HUES48 (cell line): ENCODE measurements at regions not wholly inside any gene's neighbourhood (a gene's known extent, or its start where the extent isn't known, plus 50 kb on each side); places are given as distances from the start of the nearest gene placed in this dataset.
"Not testable (repeated sequence)": the region's sequence is repeated elsewhere in the genome, so short reads cannot be mapped to it uniquely, and the experiment has no call there.

ENCODE experiments used
- H3K27ac ChIP-seq: one replicate; pipeline ENCODE4 v1.7.0; 2013; ENCODE audit warnings: low read depth, low read length, inconsistent platforms
- H3K27me3 ChIP-seq: 2 replicates; pipeline ENCODE4 v1.6.1; 2013; ENCODE audit warnings: mild to moderate bottlenecking, low read length; ENCODE audit not compliant: control insufficient read depth, insufficient read depth
- H3K36me3 ChIP-seq: 2 replicates; pipeline ENCODE4 v1.6.1; 2013; ENCODE audit warnings: low read length; ENCODE audit not compliant: control insufficient read depth, insufficient read depth
- H3K4me1 ChIP-seq: 2 replicates; pipeline ENCODE4 v1.6.1; 2013; ENCODE audit warnings: mild to moderate bottlenecking, low read length; ENCODE audit not compliant: control insufficient read depth, insufficient read depth
- H3K4me3 ChIP-seq: 2 replicates; pipeline ENCODE4 v1.5.1; 2013; ENCODE audit warnings: mild to moderate bottlenecking, low read depth, low read length
- H3K9ac ChIP-seq: 2 replicates; pipeline ENCODE4 v1.6.1; 2013; ENCODE audit warnings: mild to moderate bottlenecking, low read depth, low read length, moderate library complexity
- H3K9me3 ChIP-seq: 2 replicates; pipeline ENCODE4 v1.6.1; 2013; ENCODE audit warnings: low read length; ENCODE audit not compliant: control insufficient read depth, insufficient read depth

GRCh38 chr6:26230351-26230750, 134.6 kb upstream of the BTN3A2 start:
- Histone ChIP-seq H3K36me3 (no peaks in the 10 kb centered on the region), H3K4me3 (no peak overlapping the region), H3K27ac (no peak overlapping the region)

GRCh38 chr6:26231006-26231587, 133.9 kb upstream of the BTN3A2 start:
- no peaks in the 10 kb centered on the region for H3K9me3 ChIP-seq
- H3K36me3 ChIP-seq = no peaks in the 10 kb centered on the region
- H3K27me3 ChIP-seq = no peaks in the 10 kb centered on the region
- H3K27ac ChIP-seq = no peak overlapping the region
- no peak overlapping the region for H3K9ac ChIP-seq
- no peak overlapping the region for H3K4me3 ChIP-seq
- peaks cover 20% of the 10 kb centered on the region for H3K4me1 ChIP-seq

More at GRCh38 chr6:26230351-26230750, 134.6 kb upstream of the BTN3A2 start:
- no peaks in the 10 kb centered on the region for H3K27me3 ChIP-seq
- H3K9ac ChIP-seq = no peak overlapping the region
- no peaks in the 10 kb centered on the region for H3K9me3 ChIP-seq
- H3K4me1 ChIP-seq = peaks cover 17% of the 10 kb centered on the region

DNA sequence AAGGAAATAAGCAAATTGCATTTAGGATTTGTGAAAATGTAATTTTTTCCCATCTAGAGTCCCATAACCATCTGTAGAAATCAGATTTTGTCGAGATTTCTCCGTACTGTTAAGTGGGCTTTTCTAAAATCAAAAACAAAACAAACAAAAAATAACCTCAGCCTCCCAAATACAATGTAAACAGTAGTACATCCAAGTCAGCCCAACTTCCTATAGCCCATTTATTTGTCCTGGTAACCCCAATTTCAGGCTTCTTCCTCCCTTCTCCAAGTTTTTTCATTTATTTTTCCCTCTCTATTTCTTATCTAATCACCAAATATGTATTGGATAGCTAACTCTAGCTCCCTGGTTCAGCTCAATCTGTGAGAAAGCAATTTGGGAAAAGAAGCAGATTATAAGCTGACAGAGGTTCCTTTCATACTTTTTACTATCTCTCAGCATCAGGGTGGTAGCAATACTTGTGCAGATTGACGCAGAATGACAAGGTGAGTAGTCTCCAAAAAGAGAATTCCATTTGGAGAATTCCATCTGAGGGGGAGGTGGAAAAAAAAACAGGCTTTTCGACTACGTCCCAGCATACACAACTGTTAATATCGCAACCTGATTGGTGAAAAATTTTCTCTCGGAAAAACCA, 132.6 kb upstream of the BTN3A2 start:
- Histone ChIP-seq H3K9ac (peak overlapping the region; percentile 96), H3K36me3 (no peaks in the 10 kb centered on the region), H3K27ac (peak overlapping the region; percentile 90), H3K4me3 (peak overlapping the region; percentile 74), H3K9me3 (no peaks in the 10 kb centered on the region), H3K4me1 (peaks cover 12% of the 10 kb centered on the region; the same call in 1 of the 2 replicates), H3K27me3 (no peaks in the 10 kb centered on the region)

DNA sequence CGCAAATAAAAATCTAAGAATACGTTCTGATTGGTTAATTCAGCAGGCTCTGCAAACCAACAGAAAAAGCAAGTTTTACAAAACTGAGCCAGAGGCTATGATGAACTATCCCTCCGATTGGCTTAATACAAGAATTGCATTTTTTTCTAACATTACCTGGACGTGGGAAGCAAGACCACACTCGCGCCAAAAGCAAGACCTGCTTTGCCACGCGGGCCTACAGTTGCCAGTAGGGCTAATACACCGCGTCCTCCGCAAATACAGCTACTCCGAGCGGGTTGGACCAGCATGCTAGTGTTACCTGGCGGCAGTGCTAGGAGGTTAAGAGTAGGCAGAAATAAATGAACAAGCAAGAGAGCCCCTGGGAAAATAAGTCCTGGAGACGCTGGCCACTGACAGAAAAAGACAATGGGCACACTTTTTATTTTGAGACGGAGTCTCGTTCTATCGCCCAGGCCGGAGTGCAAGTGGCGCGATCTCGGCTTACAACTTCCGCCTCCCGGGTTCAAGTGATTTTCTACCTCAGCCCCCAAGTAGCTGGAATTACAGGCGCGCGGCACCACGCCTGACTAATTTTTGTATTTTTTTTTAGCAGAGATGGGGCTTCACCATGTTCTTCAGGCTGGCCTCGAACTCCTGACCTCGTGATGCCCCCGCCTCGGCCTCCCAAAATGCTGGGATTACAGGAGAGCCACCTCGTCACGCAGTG, 131.9 kb upstream of the BTN3A2 start:
- Histone ChIP-seq H3K27me3 (no peaks in the 10 kb centered on the region), H3K36me3 (no peaks in the 10 kb centered on the region), H3K4me1 (peaks cover 12% of the 10 kb centered on the region; the same call in 1 of the 2 replicates), H3K9ac (peak overlapping the region; percentile 96), H3K9me3 (no peaks in the 10 kb centered on the region), H3K4me3 (peak overlapping the region; percentile 74), H3K27ac (peak overlapping the region; percentile 90)

DNA sequence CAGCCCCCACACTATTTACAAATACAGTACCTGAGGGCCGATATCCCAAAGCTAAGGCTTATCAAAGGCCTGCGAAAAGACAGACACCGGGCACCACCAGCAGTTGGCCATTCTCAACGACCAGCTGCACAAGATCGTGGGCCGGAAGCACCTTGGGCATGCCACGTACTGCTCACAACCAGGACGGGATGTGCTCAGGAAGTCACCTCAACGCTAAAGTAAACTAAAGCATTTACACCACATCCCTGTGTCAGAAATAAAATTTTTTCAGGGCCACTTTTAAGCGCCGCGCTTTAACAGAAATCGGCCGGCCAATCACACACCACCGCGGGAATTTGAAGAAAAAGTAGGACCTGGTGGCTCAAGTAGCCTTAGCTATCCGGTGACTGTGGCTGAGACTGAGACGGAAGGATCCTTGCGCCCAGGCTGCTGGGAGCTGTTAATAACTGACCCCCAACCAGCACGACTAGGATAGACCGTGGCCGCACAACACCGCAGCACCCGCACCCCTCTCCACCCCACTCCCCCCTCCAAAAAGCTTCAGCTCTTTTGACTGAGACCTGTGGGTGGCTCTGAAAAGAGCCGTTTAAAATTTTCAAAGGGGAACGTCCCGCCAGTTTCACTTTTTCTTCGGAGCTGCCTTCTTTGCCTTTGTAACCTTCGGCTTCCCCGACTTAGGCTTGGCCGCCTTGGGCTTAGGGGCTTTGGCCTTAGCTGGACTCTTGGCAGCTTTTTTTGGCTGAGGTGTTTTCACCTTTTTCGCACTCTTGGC, 131.2 kb upstream of the BTN3A2 start:
- Histone ChIP-seq H3K4me3 (peak overlapping the region; percentile 74), H3K4me1 (peaks cover 12% of the 10 kb centered on the region; the same call in 1 of the 2 replicates), H3K9ac (peak overlapping the region; percentile 96), H3K27me3 (no peaks in the 10 kb centered on the region), H3K27ac (peak overlapping the region; percentile 90), H3K36me3 (no peaks in the 10 kb centered on the region), H3K9me3 (no peaks in the 10 kb centered on the region)

GRCh38 chr6:26234421-26235301, 130.3 kb upstream of the BTN3A2 start:
- H3K27ac ChIP-seq = peak overlapping the region; percentile 90

DNA sequence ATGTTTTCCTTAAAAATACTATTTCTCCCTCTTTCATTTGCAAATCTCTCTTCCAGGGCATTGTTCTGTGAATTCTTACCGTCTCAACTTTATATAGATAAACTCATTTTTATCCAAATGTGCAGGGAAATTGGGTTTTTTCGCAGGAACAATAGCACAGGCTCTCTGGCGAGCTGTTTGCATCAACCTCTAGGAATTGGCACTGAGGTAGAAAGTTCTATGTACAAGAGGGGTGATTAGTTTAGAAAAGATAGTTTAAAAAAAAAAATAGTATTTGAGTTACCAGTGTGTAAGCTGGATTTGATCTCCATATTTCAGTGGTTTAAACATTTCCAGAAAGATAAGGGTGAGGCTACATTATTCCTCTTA, 129.7 kb upstream of the BTN3A2 start:
- H3K9me3 ChIP-seq = no peaks in the 10 kb centered on the region
- peaks cover 12% of the 10 kb centered on the region; the same call in 1 of the 2 replicates for H3K4me1 ChIP-seq
- peak overlapping the region; percentile 90 for H3K27ac ChIP-seq
- H3K36me3 ChIP-seq = no peaks in the 10 kb centered on the region
- H3K27me3 ChIP-seq = no peaks in the 10 kb centered on the region
- H3K4me3 ChIP-seq = peak overlapping the region; percentile 74
- H3K9ac ChIP-seq = peak overlapping the region; percentile 96

More at GRCh38 chr6:26234421-26235301, 130.3 kb upstream of the BTN3A2 start:
- no peaks in the 10 kb centered on the region for H3K9me3 ChIP-seq
- H3K27me3 ChIP-seq = no peaks in the 10 kb centered on the region
- H3K4me3 ChIP-seq = peak overlapping the region; percentile 74
- H3K36me3 ChIP-seq = no peaks in the 10 kb centered on the region
- H3K9ac ChIP-seq = peak overlapping the region; percentile 96
- H3K4me1 ChIP-seq = peaks cover 12% of the 10 kb centered on the region; the same call in 1 of the 2 replicates

GRCh38 chr6:26239415-26239814, 125.6 kb upstream of the BTN3A2 start:
- peaks cover 23% of the 10 kb centered on the region for H3K4me1 ChIP-seq
- 0 out of 2 replicates have a peak overlapping the region, but pooled peaks have one; percentile 69 for H3K9ac ChIP-seq

GRCh38 chr6:26240157-26241032, 124.6 kb upstream of the BTN3A2 start:
- H3K27me3 ChIP-seq = no peaks in the 10 kb centered on the region
- peak overlapping the region; percentile 94 for H3K27ac ChIP-seq
- H3K9ac ChIP-seq = peak overlapping the region; percentile 93
- peak overlapping the region; percentile 75 for H3K4me3 ChIP-seq
- peaks cover 25% of the 10 kb centered on the region for H3K4me1 ChIP-seq
- H3K36me3 ChIP-seq = no peaks in the 10 kb centered on the region
- no peaks in the 10 kb centered on the region for H3K9me3 ChIP-seq

More at GRCh38 chr6:26239415-26239814, 125.6 kb upstream of the BTN3A2 start:
- H3K4me3 ChIP-seq, H3K27me3 ChIP-seq, H3K27ac ChIP-seq, H3K36me3 ChIP-seq, H3K9me3 ChIP-seq: not testable (repeated sequence)
